ENCODE measurements at regions not wholly inside any gene's neighbourhood (a gene's known extent, or its start where the extent isn't known, plus 50 kb on each side); places are given as distances from the start of the nearest gene placed in this dataset.

DNA sequence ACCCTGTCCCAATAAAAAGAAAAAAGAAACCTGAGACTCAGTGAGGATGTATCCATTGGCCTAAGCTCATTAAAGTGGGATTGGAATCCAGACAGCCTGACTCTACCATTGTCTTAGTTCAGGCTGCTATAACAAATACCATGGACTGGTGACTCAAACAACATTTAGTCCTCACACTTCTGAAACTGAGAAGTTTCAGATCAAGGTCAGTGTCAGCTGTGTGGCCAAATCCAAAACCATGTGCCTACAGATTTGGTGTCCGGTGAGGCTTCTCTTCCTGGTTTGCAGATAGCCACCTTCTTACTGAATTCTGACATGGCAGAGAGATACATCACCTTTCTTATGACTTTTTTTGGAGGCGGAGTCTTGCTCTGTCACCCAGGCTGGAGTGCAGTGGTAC lies 53.3 kb upstream of the KDM8 start:
- no peak overlapping the region for H3K27ac ChIP-seq (replicated peaks)
- no peaks in the 10 kb centered on the region for H3K36me3 ChIP-seq
- H3K9me3 ChIP-seq (replicated peaks), result peaks cover 9% of the 10 kb centered on the region
- DNase-seq, result no peak
- H3K27me3 ChIP-seq (ENCODE audit: low read depth), result peaks cover 33% of the 10 kb centered on the region
- intact Hi-C loops (cut with micrococcal nuclease), result no loop called here
- H3K4me1 ChIP-seq, result peaks cover 3% of the 10 kb centered on the region
- no peak overlapping the region for H3K4me3 ChIP-seq
- TF ChIP-seq, protein P1, sequence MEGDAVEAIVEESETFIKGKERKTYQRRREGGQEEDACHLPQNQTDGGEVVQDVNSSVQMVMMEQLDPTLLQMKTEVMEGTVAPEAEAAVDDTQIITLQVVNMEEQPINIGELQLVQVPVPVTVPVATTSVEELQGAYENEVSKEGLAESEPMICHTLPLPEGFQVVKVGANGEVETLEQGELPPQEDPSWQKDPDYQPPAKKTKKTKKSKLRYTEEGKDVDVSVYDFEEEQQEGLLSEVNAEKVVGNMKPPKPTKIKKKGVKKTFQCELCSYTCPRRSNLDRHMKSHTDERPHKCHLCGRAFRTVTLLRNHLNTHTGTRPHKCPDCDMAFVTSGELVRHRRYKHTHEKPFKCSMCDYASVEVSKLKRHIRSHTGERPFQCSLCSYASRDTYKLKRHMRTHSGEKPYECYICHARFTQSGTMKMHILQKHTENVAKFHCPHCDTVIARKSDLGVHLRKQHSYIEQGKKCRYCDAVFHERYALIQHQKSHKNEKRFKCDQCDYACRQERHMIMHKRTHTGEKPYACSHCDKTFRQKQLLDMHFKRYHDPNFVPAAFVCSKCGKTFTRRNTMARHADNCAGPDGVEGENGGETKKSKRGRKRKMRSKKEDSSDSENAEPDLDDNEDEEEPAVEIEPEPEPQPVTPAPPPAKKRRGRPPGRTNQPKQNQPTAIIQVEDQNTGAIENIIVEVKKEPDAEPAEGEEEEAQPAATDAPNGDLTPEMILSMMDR (IDR thresholded peaks at IDR 0.05; ENCODE audit: borderline replicate concordance), result no peak

DNA sequence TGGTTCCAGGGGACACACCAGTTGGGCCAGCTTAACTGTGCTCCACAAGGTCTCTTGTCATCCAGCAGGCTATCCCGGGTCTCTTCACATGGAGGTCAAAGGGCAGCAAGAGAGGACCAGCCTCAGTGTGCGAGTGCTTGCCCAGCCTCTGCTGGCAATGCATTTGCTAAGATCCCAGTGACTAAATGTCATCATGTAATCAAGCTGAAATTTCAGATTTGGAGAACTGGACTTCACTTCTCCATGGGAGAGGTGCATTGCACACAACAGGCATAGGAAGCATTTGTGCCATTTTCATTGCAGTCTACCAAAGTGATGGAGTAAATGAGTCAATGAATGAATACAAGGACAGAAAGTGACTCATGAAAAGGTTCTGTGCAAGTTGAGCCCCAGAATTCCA lies 51.2 kb upstream of the KDM8 start:
- H3K4me1 ChIP-seq, result peaks cover 6% of the 10 kb centered on the region
- TF ChIP-seq, protein P1 (IDR thresholded peaks at IDR 0.05; ENCODE audit: borderline replicate concordance), result no peak
- no peak overlapping the region for H3K4me3 ChIP-seq
- H3K27me3 ChIP-seq (ENCODE audit: low read depth), result peaks cover 12% of the 10 kb centered on the region
- no peak for DNase-seq
- no peak overlapping the region for H3K27ac ChIP-seq (replicated peaks)
- no peaks in the 10 kb centered on the region for H3K36me3 ChIP-seq
- intact Hi-C loops (cut with micrococcal nuclease), result no loop called here
- no peaks in the 10 kb centered on the region for H3K9me3 ChIP-seq (replicated peaks)

DNA sequence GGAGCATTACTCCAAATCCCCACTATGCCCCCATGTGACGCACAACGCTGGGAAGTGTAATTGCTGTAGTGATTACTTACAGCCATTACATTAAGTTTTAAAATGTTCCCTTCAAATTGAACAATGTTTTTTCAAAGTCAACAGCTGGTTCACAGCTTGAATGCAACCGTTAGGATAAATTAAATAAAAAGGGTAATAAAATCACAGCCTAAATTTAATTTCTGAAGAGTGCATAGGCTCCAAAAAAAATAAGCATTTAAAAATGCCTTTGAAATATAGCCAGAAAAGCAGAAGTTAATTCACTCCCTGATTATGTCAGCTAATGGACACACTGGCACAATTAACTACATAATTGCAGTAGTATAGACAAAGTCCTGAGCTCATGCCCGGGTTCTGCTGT lies 50.5 kb upstream of the KDM8 start:
- Histone ChIP-seq H3K9me3 (replicated peaks) (no peaks in the 10 kb centered on the region), H3K4me1 (peaks cover 6% of the 10 kb centered on the region), H3K4me3 (no peak overlapping the region), H3K27me3 (ENCODE audit: low read depth) (peaks cover 8% of the 10 kb centered on the region), H3K27ac (replicated peaks) (no peak overlapping the region), H3K36me3 (no peaks in the 10 kb centered on the region)
- intact Hi-C loops (cut with micrococcal nuclease), result no loop called here
- TF ChIP-seq, protein P1 (IDR thresholded peaks at IDR 0.05; ENCODE audit: borderline replicate concordance), result no peak
- DNase-seq, result no peak

Measured in left ventricle myocardium inferior (tissue), 1 donor.